Caki2 (cell line): ENCODE measurements at regions not wholly inside any gene's neighbourhood (a gene's known extent, or its start where the extent isn't known, plus 50 kb on each side); places are given as distances from the start of the nearest gene placed in this dataset.
"Not testable (repeated sequence)": the region's sequence is repeated elsewhere in the genome, so short reads cannot be mapped to it uniquely, and the experiment has no call there.

Source experiments
- DNase-seq: peaks from one replicate; pipeline ENCODE4 v3.0.0-alpha.2; 2015; ENCODE audit warnings: low read depth
- in situ Hi-C: cut with HindIII; loops from 2 replicates; pipeline ENCODE4 v1.10.0; 2016; ENCODE audit warnings: low sequenced_read_pairs, low pct_unique_long_range_greater_than_20kb, mixed read lengths

GRCh38 chr21:9888500-9888899 lies 632.9 kb upstream of the TPTE start:
- DNase-seq, in situ Hi-C loops: not testable (repeated sequence)

- in situ Hi-C loops, DNase-seq: not testable (repeated sequence)
Observed at GRCh38 chr21:9903579-9903978, 617.8 kb upstream of the TPTE start.

GRCh38 chr21:9914135-9914534 lies 607.2 kb upstream of the TPTE start:
- in situ Hi-C loops = not testable (repeated sequence)

GRCh38 chr21:9919446-9919845 lies 601.9 kb upstream of the TPTE start:
- in situ Hi-C loops, DNase-seq: not testable (repeated sequence)

More at GRCh38 chr21:9914135-9914534, 607.2 kb upstream of the TPTE start:
- not testable (repeated sequence) for DNase-seq

DNA sequence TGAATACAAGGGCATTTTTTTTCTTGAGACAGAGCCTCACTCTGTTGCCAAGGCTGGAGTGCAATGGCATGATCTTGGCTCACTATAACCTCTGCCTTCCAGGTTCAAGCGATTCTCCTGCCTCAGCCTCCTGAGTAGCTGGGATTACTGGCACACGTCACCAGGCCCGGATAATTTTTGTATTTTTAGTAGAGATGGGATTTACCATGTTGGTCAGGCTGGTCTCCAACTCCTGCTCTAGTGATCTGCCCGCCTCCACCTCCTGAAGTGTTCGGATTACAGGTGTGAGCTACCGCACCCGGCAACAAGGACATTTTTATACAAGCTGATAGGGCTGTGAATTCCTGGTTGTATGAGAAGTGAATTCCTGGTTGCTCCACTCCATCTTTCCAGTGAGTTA lies 577.7 kb upstream of the TPTE start:
- in situ Hi-C loops, DNase-seq: not testable (repeated sequence)

- DNase-seq, in situ Hi-C loops: not testable (repeated sequence)
Observed at GRCh38 chr21:9946057-9946456, 575.3 kb upstream of the TPTE start.

DNA sequence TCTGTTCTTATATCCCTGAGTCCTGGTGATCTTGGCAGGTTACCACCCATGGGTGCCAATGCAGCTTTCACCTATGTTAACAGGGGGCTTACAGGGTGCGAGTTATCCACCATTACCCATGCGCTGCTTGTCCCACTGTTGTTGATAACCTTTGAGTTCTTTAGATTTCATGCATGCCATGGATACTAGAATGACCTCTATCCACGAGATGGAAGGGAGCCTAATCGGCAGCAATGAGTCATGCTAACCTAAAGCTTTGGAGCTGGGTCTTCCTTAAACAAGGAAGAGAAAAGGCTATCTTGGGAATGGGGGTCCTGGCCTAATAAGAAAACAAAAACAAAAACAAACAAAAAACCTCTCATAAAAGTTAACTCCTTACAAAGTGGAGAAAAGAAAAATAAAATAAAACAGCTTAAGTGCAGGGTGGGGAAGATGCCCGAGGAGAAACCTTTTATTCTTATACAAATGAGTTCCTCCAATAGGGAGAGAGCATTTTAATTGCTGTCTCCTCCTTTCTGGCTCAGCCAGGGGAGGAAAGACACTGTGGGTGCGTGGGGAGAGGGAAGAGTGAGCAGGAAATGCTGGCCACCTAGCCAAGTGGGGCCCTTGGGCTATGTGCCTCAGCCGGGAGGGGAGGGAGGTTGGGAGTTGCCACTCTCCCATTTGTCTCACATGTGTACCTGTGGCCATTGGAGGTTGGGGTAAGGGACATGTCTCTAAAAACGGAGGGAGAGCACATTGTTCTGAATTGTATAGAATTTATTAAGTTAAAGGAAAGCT lies 571.7 kb upstream of the TPTE start:
- DNase-seq, in situ Hi-C loops: not testable (repeated sequence)

- in situ Hi-C loops, DNase-seq: not testable (repeated sequence)
Observed at GRCh38 chr21:9950363-9950762, 571.0 kb upstream of the TPTE start.

GRCh38 chr21:9958791-9959190 lies 562.6 kb upstream of the TPTE start:
- DNase-seq, in situ Hi-C loops: not testable (repeated sequence)

DNA sequence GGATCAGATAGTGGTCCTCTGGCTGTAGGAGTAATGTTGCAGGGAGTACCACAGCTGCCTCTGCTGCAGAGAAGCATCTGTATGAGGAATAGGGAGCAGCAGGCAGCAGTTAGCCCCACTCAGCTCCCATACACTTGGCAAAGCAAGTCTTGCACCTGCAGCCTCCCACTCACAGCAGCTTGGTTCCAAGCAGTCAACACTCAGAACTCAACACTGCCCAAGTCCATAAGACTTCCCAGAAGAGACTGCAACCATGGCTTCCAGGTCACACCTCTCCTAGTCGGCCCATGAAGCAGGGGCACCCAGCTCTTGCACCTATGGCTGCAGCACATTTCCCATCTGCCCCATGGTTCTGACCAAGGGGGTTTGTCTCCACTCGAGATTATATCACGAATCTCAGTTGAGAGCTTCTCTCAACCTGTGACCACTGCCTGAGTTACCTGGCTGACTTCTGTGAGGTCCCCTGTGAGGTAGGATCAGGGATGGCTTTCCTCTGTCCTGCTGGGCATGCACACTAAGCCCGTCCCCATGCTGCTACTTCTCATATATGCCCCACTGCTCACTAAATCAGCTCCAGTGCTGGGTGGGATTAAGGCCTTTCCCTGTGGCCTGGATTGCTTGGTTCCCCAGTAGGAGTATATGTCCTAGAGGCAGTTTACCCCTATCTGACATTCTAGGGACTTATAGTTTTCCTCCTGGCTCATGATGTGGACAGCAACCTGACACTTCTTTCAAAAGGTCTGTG lies 562.0 kb upstream of the TPTE start:
- in situ Hi-C loops, DNase-seq: not testable (repeated sequence)

DNA sequence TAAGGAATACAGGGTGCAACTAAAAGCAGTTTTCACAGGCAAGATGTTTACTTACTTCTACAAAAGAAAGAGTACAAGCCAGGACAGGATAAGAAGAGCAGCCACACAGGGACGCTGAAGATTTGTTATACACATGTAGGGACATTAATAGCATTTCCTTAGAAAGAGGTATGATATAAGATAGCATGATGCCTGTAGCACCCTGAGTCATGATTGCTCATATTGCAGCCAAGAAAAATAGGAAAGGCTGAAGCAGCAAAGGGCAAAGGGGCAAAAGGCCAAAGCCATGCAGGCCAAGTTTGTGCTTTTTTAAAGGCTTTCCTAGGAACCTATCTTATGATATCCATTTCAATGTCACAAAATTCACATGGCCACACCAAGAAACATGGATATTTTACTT lies 552.0 kb upstream of the TPTE start:
- peak; percentile 61 for DNase-seq
- in situ Hi-C loops = not testable (repeated sequence)

- DNase-seq, in situ Hi-C loops: not testable (repeated sequence)
Observed at GRCh38 chr21:9972018-9972417, 549.4 kb upstream of the TPTE start.

DNA sequence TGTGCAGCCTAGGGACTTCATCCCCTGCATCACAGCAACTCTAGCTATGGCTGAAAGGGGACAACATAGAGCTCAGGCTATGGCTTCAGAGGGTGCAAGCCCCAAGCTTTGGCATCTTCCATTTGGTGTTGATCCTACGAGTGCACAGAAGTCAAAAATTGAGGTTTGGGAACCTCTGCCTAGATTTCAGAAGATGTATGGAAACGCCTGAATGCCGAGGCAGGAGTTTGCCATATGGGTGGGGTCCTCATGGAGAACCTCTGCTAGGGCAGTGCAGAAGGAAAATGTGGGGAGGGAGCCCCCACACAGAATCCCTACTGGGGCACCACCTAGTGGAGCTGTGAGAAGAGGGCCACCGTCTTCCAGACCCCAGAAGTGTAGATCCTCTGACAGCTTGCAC lies 543.0 kb upstream of the TPTE start:
- DNase-seq, in situ Hi-C loops: not testable (repeated sequence)

- DNase-seq, in situ Hi-C loops: not testable (repeated sequence)
Observed at GRCh38 chr21:9997507-9997906, 523.9 kb upstream of the TPTE start.

- in situ Hi-C loops, DNase-seq: not testable (repeated sequence)
Observed at GRCh38 chr21:10002762-10003313, 518.5 kb upstream of the TPTE start.

- DNase-seq, in situ Hi-C loops: not testable (repeated sequence)
Observed at GRCh38 chr21:10005791-10006190, 515.6 kb upstream of the TPTE start.

DNA sequence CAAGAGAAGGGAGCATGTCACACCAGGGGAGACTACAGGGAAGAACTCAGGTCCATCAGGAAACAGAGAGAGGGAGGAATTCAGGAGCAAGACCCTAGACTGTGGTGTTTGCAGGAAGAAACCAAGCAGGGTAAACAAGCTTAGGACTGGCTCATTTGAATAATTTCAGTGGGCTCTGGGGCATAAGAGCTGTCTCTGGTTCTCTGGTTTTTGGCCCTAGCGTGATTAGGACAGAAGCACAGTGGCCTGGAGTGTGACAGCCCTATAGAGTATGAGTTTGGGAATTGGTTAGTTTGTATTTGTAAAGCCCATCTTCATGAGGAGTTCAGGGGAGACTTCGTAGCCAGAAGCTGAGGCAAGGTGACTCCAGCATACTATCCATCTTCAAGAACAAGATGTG lies 504.4 kb upstream of the TPTE start:
- DNase-seq, in situ Hi-C loops: not testable (repeated sequence)

DNA sequence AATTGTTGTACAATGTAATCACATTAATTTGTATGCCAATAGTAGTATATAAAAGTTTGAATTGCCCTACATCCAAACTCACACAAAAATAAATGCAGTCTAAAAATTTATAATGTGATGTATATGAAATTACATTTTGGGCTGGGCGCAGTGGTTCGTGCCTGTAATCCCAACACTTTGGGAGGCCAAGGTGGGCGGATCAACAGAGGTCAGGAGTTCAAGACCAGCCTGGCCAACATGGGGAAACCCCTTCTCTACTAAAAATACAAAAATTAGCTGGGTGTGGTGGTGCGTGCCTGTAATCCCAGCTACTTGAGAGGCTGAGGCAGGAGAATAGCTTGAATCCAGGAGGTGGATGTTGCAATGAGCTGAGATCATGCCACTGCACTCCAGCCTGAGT lies 503.6 kb upstream of the TPTE start:
- DNase-seq, in situ Hi-C loops: not testable (repeated sequence)

- in situ Hi-C loops, DNase-seq: not testable (repeated sequence)
Observed at GRCh38 chr21:10021462-10021861, 499.9 kb upstream of the TPTE start.
